Hepatocyte (in vitro differentiated cells): ENCODE measurements at regions not wholly inside any gene's neighbourhood (a gene's known extent, or its start where the extent isn't known, plus 50 kb on each side); places are given as distances from the start of the nearest gene placed in this dataset.

ENCODE experiments used
- CTCF ChIP-seq: fragments of 200-600 bp; sonication (generic); IDR thresholded peaks from 2 replicates; pipeline ENCODE4 v1.5.1; 2016; ENCODE audit warnings: antibody characterized with exemption, mild to moderate bottlenecking; ENCODE audit not compliant: poor library complexity
- EZH2 ChIP-seq: fragments of 200-600 bp; sonication (generic); IDR thresholded peaks from 2 replicates; pipeline ENCODE4 v1.6.1; 2016; ENCODE audit warnings: antibody characterized with exemption, mild to moderate bottlenecking, borderline replicate concordance

- no peak for TF ChIP-seq CTCF
- no peak for TF ChIP-seq EZH2
These were observed 512.3 kb upstream of the RAG2 start for GRCh38 chr11:37110385-37110784.
